Astrocyte of the cerebellum (primary cell): ENCODE measurements at regions not wholly inside any gene's neighbourhood (a gene's known extent, or its start where the extent isn't known, plus 50 kb on each side); places are given as distances from the start of the nearest gene placed in this dataset.
"Not testable (repeated sequence)": the region's sequence is repeated elsewhere in the genome, so short reads cannot be mapped to it uniquely, and the experiment has no call there.

Experiments
- DNase-seq: peaks from one replicate; pipeline ENCODE4 v3.0.0-alpha.2; 2011; ENCODE audit warnings: low read depth
- H3K4me3 ChIP-seq: 2 replicates; pipeline ENCODE4 v1.5.1; 2011; ENCODE audit warnings: mild to moderate bottlenecking, low read depth, low read length, moderate library complexity
- CTCF ChIP-seq: IDR thresholded peaks from 2 replicates; pipeline ENCODE4 v1.5.1; 2012; ENCODE audit warnings: low read length, low read depth, moderate library complexity, mild to moderate bottlenecking; ENCODE audit errors: missing control alignments
- in situ Hi-C: cut with HindIII; loops from 2 replicates; pipeline ENCODE4 v1.10.0; 2017; ENCODE audit warnings: low sequenced_read_pairs

- in situ Hi-C loops, result no loop called here
- no peak overlapping the region for H3K4me3 ChIP-seq
- DNase-seq, result no peak
- TF ChIP-seq CTCF, result no peak
These were observed 217.9 kb downstream of the SNRPN start for GRCh38 chr15:25172691-25173090.

GRCh38 chr15:25173241-25174028 lies 218.6 kb downstream of the SNRPN start:
- in situ Hi-C loops, result no loop called here
- TF ChIP-seq CTCF, result no peak
- DNase-seq, result no peak
- no peak overlapping the region for H3K4me3 ChIP-seq

- in situ Hi-C loops, H3K4me3 ChIP-seq, DNase-seq: not testable (repeated sequence)
These were observed 219.4 kb downstream of the SNRPN start for GRCh38 chr15:25174149-25174548.

- no peak overlapping the region for H3K4me3 ChIP-seq
- no peak for DNase-seq
- no peak for TF ChIP-seq CTCF
- in situ Hi-C loops, result no loop called here
These were observed 220.4 kb downstream of the SNRPN start for GRCh38 chr15:25175033-25175788.

- TF ChIP-seq CTCF, result no peak
- H3K4me3 ChIP-seq, result no peak overlapping the region
- DNase-seq, result no peak
- in situ Hi-C loops, result no loop called here
These were observed 221.2 kb downstream of the SNRPN start for GRCh38 chr15:25175789-25176615.

GRCh38 chr15:25176616-25176923 lies 221.8 kb downstream of the SNRPN start:
- no peak for TF ChIP-seq CTCF
- DNase-seq, result no peak
- no peak overlapping the region for H3K4me3 ChIP-seq
- in situ Hi-C loops, result no loop called here
